ENCODE measurements at regions not wholly inside any gene's neighbourhood (a gene's known extent, or its start where the extent isn't known, plus 50 kb on each side); places are given as distances from the start of the nearest gene placed in this dataset.
"Not testable (repeated sequence)": the region's sequence is repeated elsewhere in the genome, so short reads cannot be mapped to it uniquely, and the experiment has no call there.

DNA sequence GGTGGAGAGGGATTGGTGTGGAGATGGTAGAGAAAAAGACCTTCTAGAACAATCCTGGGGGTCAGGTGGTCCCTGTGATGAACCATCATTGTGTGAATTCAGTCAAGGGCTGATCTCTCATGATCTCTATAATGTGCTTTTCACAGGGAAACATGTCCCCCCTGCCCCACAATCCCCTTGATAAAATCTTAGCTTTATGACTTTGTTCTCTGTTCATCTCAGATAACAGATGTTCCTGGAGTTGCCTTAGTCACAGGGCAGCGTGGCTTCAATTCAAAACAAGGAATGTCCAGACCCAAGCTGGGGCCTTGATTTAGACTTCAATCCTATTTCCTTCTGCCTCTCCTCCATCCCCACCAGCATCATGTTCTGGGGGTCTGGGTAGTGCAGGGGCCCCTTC is 171.5 kb downstream of the CRLF3 start:
- H3K27ac ChIP-seq (ENCODE audit: extremely low read depth, low read depth, low read length); H3K4me3 ChIP-seq; H3K79me2 ChIP-seq (ENCODE audit: control insufficient read depth, insufficient read depth, low read length); H3K4me1 ChIP-seq (replicated peaks in 1 of 2; ENCODE audit: control insufficient read depth in 2 of 2, insufficient read depth in 2 of 2, low read length in 2 of 2); intact Hi-C loops (cut with micrococcal nuclease); H3K9ac ChIP-seq (ENCODE audit: insufficient read depth in 1 of 2, low read depth in 2 of 2, low read length in 2 of 2); H4K20me1 ChIP-seq (replicated peaks; ENCODE audit: control insufficient read depth, insufficient read depth, low read length); H3K9me3 ChIP-seq (replicated peaks; ENCODE audit: control insufficient read depth, insufficient read depth, low read depth, low read length); in situ Hi-C loops (cut with MboI); H3K9me1 ChIP-seq (ENCODE audit: control insufficient read depth, insufficient read depth, low read length); CTCF ChIA-PET (ENCODE audit: low intra/inter-chr PET ratio); ATAC-seq; H3K4me2 ChIP-seq (ENCODE audit: insufficient read depth, low read length); FAIRE-seq; BruUV-seq (replicated peaks); H3K27me3 ChIP-seq (ENCODE audit: control insufficient read depth in 2 of 2, insufficient read depth in 2 of 2, low read length in 2 of 2); H3K36me3 ChIP-seq (ENCODE audit: control insufficient read depth, insufficient read depth, low read length); H2AFZ ChIP-seq (ENCODE audit: low read depth, low read length); POLR2A ChIA-PET: not testable (repeated sequence)
- peak in 1 of 4 experiments; percentile 18 for DNase-seq (ENCODE audit: extremely low read depth in 1 of 4, low spot score in 3 of 4)
- TF ChIP-seq DPF2 (IDR thresholded peaks at IDR 0.05) (0 out of 2 replicates have a peak, but pooled peaks have one; percentile 18), RFX1 (IDR thresholded peaks at IDR 0.05) (peak; percentile 19; the same call in 1 of the 2 replicates), ARID1B (IDR thresholded peaks at IDR 0.05) (peak; percentile 72), FOSL1 (tag; conservative IDR thresholded peaks at IDR 0.05) (peak; percentile 58), VEZF1 (CRISPR knock-in tag; IDR thresholded peaks at IDR 0.05) (peak; percentile 58; the same call in 1 of the 2 replicates), TAL1 (IDR thresholded peaks at IDR 0.05) (peak; percentile 29; the same call in 1 of the 2 replicates), SMARCE1 (IDR thresholded peaks at IDR 0.05) (peak; percentile 61; the same call in 1 of the 2 replicates)
- WGBS (ENCODE audit: insufficient coverage, low coverage, missing lambda C conversion rate), result 0% methylated on average over 1 of the region's 1 CpG

- no CpG with 5 or more reads among the region's 7 CpGs for WGBS (ENCODE audit: insufficient coverage, low coverage, missing lambda C conversion rate)
- H3K4me2 ChIP-seq (ENCODE audit: insufficient read depth, low read length); POLR2A ChIA-PET; H3K9ac ChIP-seq (ENCODE audit: insufficient read depth in 1 of 2, low read depth in 2 of 2, low read length in 2 of 2); in situ Hi-C loops (cut with MboI); H2AFZ ChIP-seq (ENCODE audit: low read depth, low read length); CTCF ChIA-PET (ENCODE audit: low intra/inter-chr PET ratio); ATAC-seq; DNase-seq (ENCODE audit: extremely low read depth in 1 of 4, low spot score in 3 of 4); H3K27ac ChIP-seq (ENCODE audit: extremely low read depth, low read depth, low read length); H3K9me1 ChIP-seq (ENCODE audit: control insufficient read depth, insufficient read depth, low read length); H3K4me3 ChIP-seq; H3K27me3 ChIP-seq (ENCODE audit: control insufficient read depth in 2 of 2, insufficient read depth in 2 of 2, low read length in 2 of 2); BruUV-seq (replicated peaks); H3K4me1 ChIP-seq (replicated peaks in 1 of 2; ENCODE audit: control insufficient read depth in 2 of 2, insufficient read depth in 2 of 2, low read length in 2 of 2); H3K79me2 ChIP-seq (ENCODE audit: control insufficient read depth, insufficient read depth, low read length); H4K20me1 ChIP-seq (replicated peaks; ENCODE audit: control insufficient read depth, insufficient read depth, low read length); H3K9me3 ChIP-seq (replicated peaks; ENCODE audit: control insufficient read depth, insufficient read depth, low read depth, low read length); intact Hi-C loops (cut with micrococcal nuclease); FAIRE-seq; H3K36me3 ChIP-seq (ENCODE audit: control insufficient read depth, insufficient read depth, low read length): not testable (repeated sequence)
Observed at GRCh38 chr17:30650149-30650548, 172.9 kb downstream of the GOSR1 start.

- not testable (repeated sequence) for ATAC-seq, FAIRE-seq
- WGBS (ENCODE audit: insufficient coverage, low coverage, missing lambda C conversion rate), result 54% methylated on average over 5 of the region's 7 CpGs
Observed at GRCh38 chr17:30648015-30648620, 170.9 kb downstream of the GOSR1 start.

More at GRCh38 chr17:30648015-30648620, 170.9 kb downstream of the GOSR1 start:
- H3K4me2 ChIP-seq (ENCODE audit: insufficient read depth, low read length); H3K36me3 ChIP-seq (ENCODE audit: control insufficient read depth, insufficient read depth, low read length); H3K27me3 ChIP-seq (ENCODE audit: control insufficient read depth in 2 of 2, insufficient read depth in 2 of 2, low read length in 2 of 2); H3K4me3 ChIP-seq; in situ Hi-C loops (cut with MboI); H3K27ac ChIP-seq (ENCODE audit: extremely low read depth, low read depth, low read length); H2AFZ ChIP-seq (ENCODE audit: low read depth, low read length); H3K79me2 ChIP-seq (ENCODE audit: control insufficient read depth, insufficient read depth, low read length); DNase-seq (ENCODE audit: extremely low read depth in 1 of 4, low spot score in 3 of 4); H3K9me1 ChIP-seq (ENCODE audit: control insufficient read depth, insufficient read depth, low read length); H4K20me1 ChIP-seq (replicated peaks; ENCODE audit: control insufficient read depth, insufficient read depth, low read length); intact Hi-C loops (cut with micrococcal nuclease); BruUV-seq (replicated peaks); H3K4me1 ChIP-seq (replicated peaks in 1 of 2; ENCODE audit: control insufficient read depth in 2 of 2, insufficient read depth in 2 of 2, low read length in 2 of 2); H3K9ac ChIP-seq (ENCODE audit: insufficient read depth in 1 of 2, low read depth in 2 of 2, low read length in 2 of 2); CTCF ChIA-PET (ENCODE audit: low intra/inter-chr PET ratio); H3K9me3 ChIP-seq (replicated peaks; ENCODE audit: control insufficient read depth, insufficient read depth, low read depth, low read length); POLR2A ChIA-PET: not testable (repeated sequence)
